GM23338 (cell line): ENCODE measurements at regions not wholly inside any gene's neighbourhood (a gene's known extent, or its start where the extent isn't known, plus 50 kb on each side); places are given as distances from the start of the nearest gene placed in this dataset.

Source experiments
- ATAC-seq: fragments of 200-7000 bp; cut with Tn5 transposase; 3 replicates; pipeline ENCODE4 v1.9.1; 2020
- DNase-seq: peaks from one replicate; pipeline ENCODE4 v3.0.0-alpha.2; 2015; ENCODE audit warnings: low spot score
- H2AFZ ChIP-seq: fragments of 200-600 bp; sonication (generic); 2 replicates; pipeline ENCODE4 v1.8.0; 2016; ENCODE audit warnings: antibody characterized with exemption, mild to moderate bottlenecking, moderate library complexity
- H3F3A ChIP-seq: fragments of 200-600 bp; sonication (generic); replicated peaks from 2 replicates; pipeline ENCODE4 v1.8.0; 2017; ENCODE audit warnings: antibody characterized with exemption, mixed run types, low read depth
- H3K27ac ChIP-seq: fragments of 200-600 bp; sonication (generic); 2 replicates; pipeline ENCODE4 v1.6.1; 2016; ENCODE audit warnings: low read depth
- H3K27me3 ChIP-seq: fragments of 200-600 bp; sonication (generic); 2 replicates; pipeline ENCODE4 v1.8.0; 2016; ENCODE audit warnings: mild to moderate bottlenecking, mixed run types, moderate library complexity; ENCODE audit not compliant: insufficient read depth
- H3K36me3 ChIP-seq: fragments of 200-600 bp; sonication (generic); 2 replicates; pipeline ENCODE4 v1.8.0; 2016; ENCODE audit warnings: mild to moderate bottlenecking; ENCODE audit not compliant: insufficient read depth
- H3K4me1 ChIP-seq: fragments of 200-600 bp; sonication (generic); 2 replicates; pipeline ENCODE4 v1.8.0; 2016; ENCODE audit warnings: mild to moderate bottlenecking, moderate library complexity; ENCODE audit not compliant: insufficient read depth
- H3K4me2 ChIP-seq: fragments of 200-600 bp; sonication (generic); 2 replicates; pipeline ENCODE4 v1.7.1; 2017; ENCODE audit warnings: mixed run types
- H3K4me3 ChIP-seq: fragments of 200-600 bp; sonication (generic); 2 replicates; pipeline ENCODE4 v1.6.1; 2016; ENCODE audit warnings: mixed run types
- H3K79me2 ChIP-seq: fragments of 200-600 bp; sonication (generic); replicated peaks from 2 replicates; pipeline ENCODE4 v1.8.0; 2017; ENCODE audit warnings: mild to moderate bottlenecking; ENCODE audit not compliant: insufficient read depth
- H3K9me2 ChIP-seq: fragments of 200-600 bp; sonication (generic); 2 replicates; pipeline ENCODE4 v1.8.0; 2017; ENCODE audit not compliant: insufficient read depth
- H4K20me1 ChIP-seq: fragments of 200-600 bp; sonication (generic); replicated peaks from 2 replicates; pipeline ENCODE4 v1.8.0; 2017; ENCODE audit warnings: mild to moderate bottlenecking; ENCODE audit not compliant: insufficient read depth
- H3K27ac Mint-ChIP-seq: 2 replicates; pipeline ENCODE4 v1.8.0; 2020; ENCODE audit warnings: inconsistent platforms, mild to moderate bottlenecking, moderate library complexity, mixed read lengths
- H3K27me3 Mint-ChIP-seq: 3 replicates; pipeline ENCODE4 v1.8.0; 2022; ENCODE audit warnings: low read depth, mild to moderate bottlenecking, moderate library complexity, mixed read lengths, inconsistent platforms; ENCODE audit not compliant: insufficient read depth, poor library complexity
- H3K36me3 Mint-ChIP-seq: 3 replicates; pipeline ENCODE4 v1.8.0; 2021; ENCODE audit warnings: low read depth, mild to moderate bottlenecking, inconsistent platforms, moderate library complexity, mixed read lengths
- H3K4me1 Mint-ChIP-seq: 3 replicates; pipeline ENCODE4 v1.8.0; 2020; ENCODE audit warnings: mild to moderate bottlenecking, inconsistent platforms, mixed read lengths
- H3K4me3 Mint-ChIP-seq: 3 replicates; pipeline ENCODE4 v1.8.0; 2021; ENCODE audit warnings: moderate library complexity, mild to moderate bottlenecking, inconsistent platforms, mixed read lengths
- H3K9me3 Mint-ChIP-seq: 3 replicates; pipeline ENCODE4 v1.8.0; 2020; ENCODE audit warnings: moderate library complexity, mild to moderate bottlenecking, inconsistent platforms, mixed read lengths
- CREB1 ChIP-seq: fragments of 250-450 bp; sonication (Bioruptor Pico); IDR thresholded peaks from 2 replicates; pipeline ENCODE4 v1.5.0; 2020; ENCODE audit warnings: low read depth, mild to moderate bottlenecking, moderate library complexity
- EZH2 ChIP-seq: fragments of 200-600 bp; sonication (generic); IDR thresholded peaks from one replicate; pipeline ENCODE4 v1.8.0; 2017; ENCODE audit warnings: antibody characterized with exemption, mild to moderate bottlenecking, low read depth; ENCODE audit not compliant: unreplicated experiment
- EZH2phosphoT487 ChIP-seq: fragments of 200-600 bp; sonication (generic); IDR thresholded peaks from one replicate; pipeline ENCODE4 v1.8.1; 2018; ENCODE audit warnings: antibody characterized with exemption; ENCODE audit not compliant: unreplicated experiment
- JUNB ChIP-seq: IDR thresholded peaks from one replicate; pipeline ENCODE4 v1.6.1; 2016; ENCODE audit warnings: antibody characterized with exemption; ENCODE audit not compliant: unreplicated experiment
- NANOG ChIP-seq: IDR thresholded peaks from 2 replicates; pipeline ENCODE4 v1.6.1; 2016; ENCODE audit warnings: antibody characterized with exemption, borderline replicate concordance
- ZNF331 ChIP-seq: fragments of 250-450 bp; sonication (Bioruptor Pico); IDR thresholded peaks from 2 replicates; pipeline ENCODE4 v1.5.0; 2020; ENCODE audit warnings: low read depth, mild to moderate bottlenecking, moderate library complexity
- TF ChIP-seq, protein P1 (sequence below): IDR thresholded peaks from 2 replicates; pipeline ENCODE4 v1.6.1; 2016; ENCODE audit warnings: antibody characterized with exemption
- TF ChIP-seq, protein P2 (sequence below): IDR thresholded peaks from one replicate; pipeline ENCODE4 v1.6.1; 2018; ENCODE audit warnings: antibody characterized with exemption; ENCODE audit not compliant: unreplicated experiment
- TF ChIP-seq, protein P3 (sequence below), 2 experiments: fragments of 200-600 bp in 1 of 2; sonication (generic) in 1 of 2; conservative IDR thresholded peaks; 2 replicates each; pipeline versions ENCODE4 v1.5.1 to v1.6.1; 2016 to 2017; ENCODE audit warnings: antibody characterized with exemption in 2 of 2, low read depth in 2 of 2, mild to moderate bottlenecking in 2 of 2, moderate library complexity in 1 of 2

GRCh38 chr7:132059141-132059540 is 502.7 kb upstream of the PODXL start:
- Mint-ChIP-seq H3K4me3 (no peak overlapping the region), H3K4me1 (no peaks in the 10 kb centered on the region), H3K27me3 (peaks cover 2% of the 10 kb centered on the region), H3K36me3 (0 out of 3 replicates have a peak, but pooled peaks cover 4% of the 10 kb centered on the region), H3K9me3 (peaks cover 15% of the 10 kb centered on the region), H3K27ac (no peak overlapping the region)
- H3K36me3 ChIP-seq: no peaks in the 10 kb centered on the region
- no peaks in the 10 kb centered on the region for H4K20me1 ChIP-seq
- H3K9me2 ChIP-seq: peaks cover 7% of the 10 kb centered on the region; the same call in 1 of the 2 replicates
- H3K79me2 ChIP-seq: no peaks in the 10 kb centered on the region
- no peak overlapping the region for H2AFZ ChIP-seq
- H3K4me1 ChIP-seq: no peaks in the 10 kb centered on the region
- no peak overlapping the region for H3K4me3 ChIP-seq
- H3K4me2 ChIP-seq: no peak overlapping the region
- H3K27ac ChIP-seq: no peak overlapping the region
- no peaks in the 10 kb centered on the region for H3F3A ChIP-seq
- no peaks in the 10 kb centered on the region for H3K27me3 ChIP-seq
- DNase-seq: no peak
- TF ChIP-seq ZNF331 (CRISPR knock-in tag): no peak
- no peak for TF ChIP-seq EZH2
- TF ChIP-seq, protein P1, sequence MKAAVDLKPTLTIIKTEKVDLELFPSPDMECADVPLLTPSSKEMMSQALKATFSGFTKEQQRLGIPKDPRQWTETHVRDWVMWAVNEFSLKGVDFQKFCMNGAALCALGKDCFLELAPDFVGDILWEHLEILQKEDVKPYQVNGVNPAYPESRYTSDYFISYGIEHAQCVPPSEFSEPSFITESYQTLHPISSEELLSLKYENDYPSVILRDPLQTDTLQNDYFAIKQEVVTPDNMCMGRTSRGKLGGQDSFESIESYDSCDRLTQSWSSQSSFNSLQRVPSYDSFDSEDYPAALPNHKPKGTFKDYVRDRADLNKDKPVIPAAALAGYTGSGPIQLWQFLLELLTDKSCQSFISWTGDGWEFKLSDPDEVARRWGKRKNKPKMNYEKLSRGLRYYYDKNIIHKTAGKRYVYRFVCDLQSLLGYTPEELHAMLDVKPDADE: no peak
- no peak for TF ChIP-seq JUNB
- TF ChIP-seq EZH2phosphoT487: no peak
- TF ChIP-seq, protein P2, sequence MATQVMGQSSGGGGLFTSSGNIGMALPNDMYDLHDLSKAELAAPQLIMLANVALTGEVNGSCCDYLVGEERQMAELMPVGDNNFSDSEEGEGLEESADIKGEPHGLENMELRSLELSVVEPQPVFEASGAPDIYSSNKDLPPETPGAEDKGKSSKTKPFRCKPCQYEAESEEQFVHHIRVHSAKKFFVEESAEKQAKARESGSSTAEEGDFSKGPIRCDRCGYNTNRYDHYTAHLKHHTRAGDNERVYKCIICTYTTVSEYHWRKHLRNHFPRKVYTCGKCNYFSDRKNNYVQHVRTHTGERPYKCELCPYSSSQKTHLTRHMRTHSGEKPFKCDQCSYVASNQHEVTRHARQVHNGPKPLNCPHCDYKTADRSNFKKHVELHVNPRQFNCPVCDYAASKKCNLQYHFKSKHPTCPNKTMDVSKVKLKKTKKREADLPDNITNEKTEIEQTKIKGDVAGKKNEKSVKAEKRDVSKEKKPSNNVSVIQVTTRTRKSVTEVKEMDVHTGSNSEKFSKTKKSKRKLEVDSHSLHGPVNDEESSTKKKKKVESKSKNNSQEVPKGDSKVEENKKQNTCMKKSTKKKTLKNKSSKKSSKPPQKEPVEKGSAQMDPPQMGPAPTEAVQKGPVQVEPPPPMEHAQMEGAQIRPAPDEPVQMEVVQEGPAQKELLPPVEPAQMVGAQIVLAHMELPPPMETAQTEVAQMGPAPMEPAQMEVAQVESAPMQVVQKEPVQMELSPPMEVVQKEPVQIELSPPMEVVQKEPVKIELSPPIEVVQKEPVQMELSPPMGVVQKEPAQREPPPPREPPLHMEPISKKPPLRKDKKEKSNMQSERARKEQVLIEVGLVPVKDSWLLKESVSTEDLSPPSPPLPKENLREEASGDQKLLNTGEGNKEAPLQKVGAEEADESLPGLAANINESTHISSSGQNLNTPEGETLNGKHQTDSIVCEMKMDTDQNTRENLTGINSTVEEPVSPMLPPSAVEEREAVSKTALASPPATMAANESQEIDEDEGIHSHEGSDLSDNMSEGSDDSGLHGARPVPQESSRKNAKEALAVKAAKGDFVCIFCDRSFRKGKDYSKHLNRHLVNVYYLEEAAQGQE: no peak
- ATAC-seq: no peak

DNA sequence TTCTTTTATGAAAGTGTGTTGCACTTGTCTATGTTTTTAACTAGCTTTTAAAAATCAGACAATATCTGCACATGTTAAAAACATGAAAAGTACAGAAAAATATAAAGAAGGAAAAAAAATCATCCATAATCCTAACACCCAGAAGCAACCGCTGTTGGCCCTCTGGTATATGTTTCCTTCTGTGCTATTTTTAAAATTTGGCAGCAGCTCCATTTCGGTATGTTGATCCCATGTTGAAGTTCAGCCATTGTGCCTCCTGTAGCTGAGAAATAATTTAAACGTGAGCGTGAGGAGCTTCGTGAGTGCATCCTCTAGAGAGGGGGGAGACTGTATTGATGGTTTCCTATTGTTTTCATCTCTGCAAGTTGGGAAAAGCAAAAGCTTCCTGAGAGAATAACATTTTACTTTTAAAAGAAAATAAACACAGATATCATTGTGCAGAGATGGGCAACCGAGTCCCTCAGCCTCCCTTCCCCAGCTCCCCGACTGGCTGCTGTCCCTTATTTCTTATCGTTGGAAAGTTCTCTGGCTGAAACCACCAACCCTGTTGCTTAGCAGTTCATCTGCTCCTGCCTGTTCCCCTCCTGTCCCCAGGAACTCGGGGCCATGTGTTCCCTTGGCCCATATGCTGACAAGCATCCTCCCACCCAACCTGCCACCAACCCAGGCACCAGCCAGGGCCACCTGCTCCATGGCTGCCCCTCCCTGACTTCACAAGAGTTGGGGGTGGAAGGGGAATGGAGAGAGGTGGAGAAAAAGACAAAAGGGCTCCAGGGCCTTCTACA is 499.1 kb upstream of the PODXL start:
- Histone ChIP-seq H3K4me1 (no peaks in the 10 kb centered on the region), H3K79me2 (no peaks in the 10 kb centered on the region), H2AFZ (no peak overlapping the region), H3K9me2 (peaks cover 7% of the 10 kb centered on the region; the same call in 1 of the 2 replicates), H4K20me1 (no peaks in the 10 kb centered on the region), H3K27ac (no peak overlapping the region), H3K4me2 (no peak overlapping the region), H3K36me3 (no peaks in the 10 kb centered on the region), H3F3A (no peaks in the 10 kb centered on the region), H3K4me3 (no peak overlapping the region), H3K27me3 (no peaks in the 10 kb centered on the region)
- Mint-ChIP-seq H3K9me3 (peaks cover 15% of the 10 kb centered on the region), H3K4me3 (no peak overlapping the region), H3K36me3 (0 out of 3 replicates have a peak, but pooled peaks cover 4% of the 10 kb centered on the region), H3K27me3 (peaks cover 2% of the 10 kb centered on the region), H3K4me1 (no peaks in the 10 kb centered on the region; the same call in 2 of the 3 replicates), H3K27ac (no peak overlapping the region)
- DNase-seq (no peak), ATAC-seq (no peak)
- TF ChIP-seq ZNF331 (CRISPR knock-in tag): no peak
- TF ChIP-seq, protein P1: no peak
- TF ChIP-seq CREB1 (CRISPR knock-in tag): no peak
- TF ChIP-seq EZH2phosphoT487: no peak
- TF ChIP-seq, protein P3, sequence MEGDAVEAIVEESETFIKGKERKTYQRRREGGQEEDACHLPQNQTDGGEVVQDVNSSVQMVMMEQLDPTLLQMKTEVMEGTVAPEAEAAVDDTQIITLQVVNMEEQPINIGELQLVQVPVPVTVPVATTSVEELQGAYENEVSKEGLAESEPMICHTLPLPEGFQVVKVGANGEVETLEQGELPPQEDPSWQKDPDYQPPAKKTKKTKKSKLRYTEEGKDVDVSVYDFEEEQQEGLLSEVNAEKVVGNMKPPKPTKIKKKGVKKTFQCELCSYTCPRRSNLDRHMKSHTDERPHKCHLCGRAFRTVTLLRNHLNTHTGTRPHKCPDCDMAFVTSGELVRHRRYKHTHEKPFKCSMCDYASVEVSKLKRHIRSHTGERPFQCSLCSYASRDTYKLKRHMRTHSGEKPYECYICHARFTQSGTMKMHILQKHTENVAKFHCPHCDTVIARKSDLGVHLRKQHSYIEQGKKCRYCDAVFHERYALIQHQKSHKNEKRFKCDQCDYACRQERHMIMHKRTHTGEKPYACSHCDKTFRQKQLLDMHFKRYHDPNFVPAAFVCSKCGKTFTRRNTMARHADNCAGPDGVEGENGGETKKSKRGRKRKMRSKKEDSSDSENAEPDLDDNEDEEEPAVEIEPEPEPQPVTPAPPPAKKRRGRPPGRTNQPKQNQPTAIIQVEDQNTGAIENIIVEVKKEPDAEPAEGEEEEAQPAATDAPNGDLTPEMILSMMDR (conservative IDR thresholded peaks at IDR 0.05; ENCODE audit: low read depth in 2 of 2): no peak
- TF ChIP-seq, protein P2: no peak
- TF ChIP-seq NANOG: no peak
